ENCODE measurements at regions not wholly inside any gene's neighbourhood (a gene's known extent, or its start where the extent isn't known, plus 50 kb on each side); places are given as distances from the start of the nearest gene placed in this dataset.

DNA sequence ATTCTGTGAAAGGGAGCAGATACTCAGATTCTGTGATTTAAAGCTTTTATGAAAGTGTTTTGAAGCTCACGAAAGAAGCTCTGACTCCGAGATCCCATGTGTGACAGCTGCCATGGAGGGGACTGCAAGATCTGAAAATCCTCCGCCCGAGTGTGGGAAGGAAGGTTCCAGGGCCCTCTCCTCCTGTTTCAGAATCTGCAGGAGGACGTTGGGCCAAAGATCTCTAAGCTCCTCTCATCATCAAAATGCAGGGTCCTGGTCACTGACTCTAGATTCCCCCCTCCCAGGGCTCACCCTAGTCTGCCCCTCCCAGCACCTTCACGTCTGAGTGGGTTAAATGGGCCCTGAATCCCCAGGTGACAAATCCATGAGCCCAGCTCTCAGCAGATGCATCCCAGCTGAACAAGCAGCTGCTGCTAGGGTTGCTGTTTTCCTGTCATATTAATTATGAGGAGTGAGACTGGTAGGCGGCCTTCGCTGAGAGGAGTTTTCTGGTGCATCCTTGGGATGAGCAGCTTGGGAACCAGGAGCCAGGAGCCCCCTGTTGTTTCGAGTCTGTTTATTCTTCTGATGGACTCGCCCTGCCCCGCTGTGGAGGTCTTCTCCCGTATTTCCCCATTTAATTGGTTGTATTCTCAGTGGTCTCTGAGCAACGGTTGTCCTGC lies 402.0 kb downstream of the MATN1 start:
- Histone ChIP-seq H3K36me3 (no peaks in the 10 kb centered on the region), H3K4me3 (no peak overlapping the region), H3K27ac (replicated peaks in 1 of 4) (no peak overlapping the region), H3K4me1 (no peaks in the 10 kb centered on the region), H3K9me3 (peaks cover 0 to 4% (median 0%) of the 10 kb centered on the region in 4 donors), H3K27me3 (peaks cover 0 to 74% (median 4%) of the 10 kb centered on the region in 4 donors)
- intact Hi-C loops (cut with DNase I): no loop called here
- TF ChIP-seq EP300 (IDR thresholded peaks at IDR 0.05) (no peak), POLR2AphosphoS5 (IDR thresholded peaks at IDR 0.05) (no peak), POLR2A (IDR thresholded peaks at IDR 0.05; ENCODE audit: low read depth) (no peak)
- TF ChIP-seq, protein P1, sequence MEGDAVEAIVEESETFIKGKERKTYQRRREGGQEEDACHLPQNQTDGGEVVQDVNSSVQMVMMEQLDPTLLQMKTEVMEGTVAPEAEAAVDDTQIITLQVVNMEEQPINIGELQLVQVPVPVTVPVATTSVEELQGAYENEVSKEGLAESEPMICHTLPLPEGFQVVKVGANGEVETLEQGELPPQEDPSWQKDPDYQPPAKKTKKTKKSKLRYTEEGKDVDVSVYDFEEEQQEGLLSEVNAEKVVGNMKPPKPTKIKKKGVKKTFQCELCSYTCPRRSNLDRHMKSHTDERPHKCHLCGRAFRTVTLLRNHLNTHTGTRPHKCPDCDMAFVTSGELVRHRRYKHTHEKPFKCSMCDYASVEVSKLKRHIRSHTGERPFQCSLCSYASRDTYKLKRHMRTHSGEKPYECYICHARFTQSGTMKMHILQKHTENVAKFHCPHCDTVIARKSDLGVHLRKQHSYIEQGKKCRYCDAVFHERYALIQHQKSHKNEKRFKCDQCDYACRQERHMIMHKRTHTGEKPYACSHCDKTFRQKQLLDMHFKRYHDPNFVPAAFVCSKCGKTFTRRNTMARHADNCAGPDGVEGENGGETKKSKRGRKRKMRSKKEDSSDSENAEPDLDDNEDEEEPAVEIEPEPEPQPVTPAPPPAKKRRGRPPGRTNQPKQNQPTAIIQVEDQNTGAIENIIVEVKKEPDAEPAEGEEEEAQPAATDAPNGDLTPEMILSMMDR (IDR thresholded peaks at IDR 0.05): no peak
- DNase-seq (ENCODE audit: extremely low spot score): no peak
- 64% methylated on average over 13 of the region's 13 CpGs for WGBS

DNA sequence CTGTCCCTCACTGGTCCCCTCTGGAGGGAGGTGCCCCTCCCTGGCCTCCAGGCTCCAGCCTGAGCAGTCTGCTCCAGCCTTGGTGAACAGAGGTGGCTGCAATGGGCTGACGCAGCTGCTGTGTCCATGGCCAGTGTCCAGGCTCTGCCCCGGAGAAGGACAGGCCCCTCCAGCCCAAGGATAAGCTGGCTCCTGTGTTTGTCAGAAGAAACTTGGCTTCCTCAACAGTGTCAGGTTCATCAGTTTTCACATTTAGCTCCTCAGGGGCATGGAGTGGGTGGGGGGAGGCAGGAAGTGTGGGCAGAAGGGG lies 402.8 kb downstream of the MATN1 start:
- no peak for DNase-seq (ENCODE audit: extremely low spot score)
- TF ChIP-seq POLR2AphosphoS5 (IDR thresholded peaks at IDR 0.05) (no peak), POLR2A (IDR thresholded peaks at IDR 0.05; ENCODE audit: low read depth) (no peak), EP300 (IDR thresholded peaks at IDR 0.05) (no peak)
- TF ChIP-seq, protein P1 (IDR thresholded peaks at IDR 0.05): no peak
- Histone ChIP-seq H3K9me3 (peaks cover 0 to 12% (median 0%) of the 10 kb centered on the region in 4 donors), H3K27me3 (peaks cover 0 to 77% (median 4%) of the 10 kb centered on the region in 4 donors), H3K4me3 (no peak overlapping the region), H3K36me3 (no peaks in the 10 kb centered on the region), H3K27ac (replicated peaks in 1 of 4) (no peak overlapping the region), H3K4me1 (no peaks in the 10 kb centered on the region)
- WGBS: 20% methylated on average over 2 of the region's 2 CpGs
- intact Hi-C loops (cut with DNase I): no loop called here

DNA sequence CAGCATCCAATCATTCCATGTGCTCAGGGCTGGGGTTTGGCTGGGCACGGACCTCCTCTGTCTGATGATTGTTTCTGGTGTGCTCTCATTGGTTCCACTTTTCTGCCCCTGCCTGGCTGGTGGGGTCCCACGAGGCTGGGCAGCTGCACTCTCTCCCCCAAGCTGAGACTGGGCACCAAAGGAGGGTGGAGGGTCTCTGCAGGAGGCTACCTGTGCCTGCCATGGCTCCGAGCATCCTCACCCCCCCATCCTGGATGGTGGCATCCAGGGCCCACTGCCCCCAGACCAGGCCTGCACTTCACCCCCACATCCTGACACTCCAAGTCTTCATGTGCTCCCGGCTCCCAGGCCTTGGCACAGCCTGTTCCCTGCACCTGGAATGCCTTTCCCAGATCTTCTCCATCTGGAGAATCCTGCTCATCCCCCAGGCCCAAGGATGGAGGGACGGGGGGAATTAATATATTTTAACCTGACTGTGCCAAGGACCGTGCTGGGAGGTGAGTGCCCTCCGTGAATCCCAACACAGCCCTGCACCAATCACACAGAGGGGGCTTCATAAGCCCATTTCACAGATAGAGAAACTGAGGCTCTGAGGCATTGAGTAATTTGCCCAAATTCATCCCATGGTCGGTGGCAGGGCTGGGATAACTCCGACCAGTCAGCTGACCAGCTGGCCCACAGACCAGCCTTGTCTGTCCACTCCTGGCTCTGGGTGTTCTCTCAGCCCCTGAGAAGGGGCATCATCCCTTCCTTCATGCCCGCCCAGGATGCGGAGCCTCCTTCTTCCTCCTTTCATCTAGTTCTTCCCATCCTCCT lies 403.4 kb downstream of the MATN1 start:
- no peaks in the 10 kb centered on the region for H3K36me3 ChIP-seq
- H3K27ac ChIP-seq (replicated peaks in 1 of 4): no peak overlapping the region
- 72% methylated on average over 11 of the region's 11 CpGs for WGBS
- no peaks in the 10 kb centered on the region for H3K4me1 ChIP-seq
- TF ChIP-seq POLR2AphosphoS5 (IDR thresholded peaks at IDR 0.05) (no peak), POLR2A (IDR thresholded peaks at IDR 0.05; ENCODE audit: low read depth) (no peak), EP300 (IDR thresholded peaks at IDR 0.05) (no peak)
- TF ChIP-seq, protein P1 (IDR thresholded peaks at IDR 0.05): no peak
- no peak overlapping the region for H3K4me3 ChIP-seq
- no peak for DNase-seq (ENCODE audit: extremely low spot score)
- peaks cover 0 to 78% (median 4%) of the 10 kb centered on the region in 4 donors for H3K27me3 ChIP-seq
- intact Hi-C loops (cut with DNase I): no loop called here
- H3K9me3 ChIP-seq: peaks cover 0 to 12% (median 0%) of the 10 kb centered on the region in 4 donors

DNA sequence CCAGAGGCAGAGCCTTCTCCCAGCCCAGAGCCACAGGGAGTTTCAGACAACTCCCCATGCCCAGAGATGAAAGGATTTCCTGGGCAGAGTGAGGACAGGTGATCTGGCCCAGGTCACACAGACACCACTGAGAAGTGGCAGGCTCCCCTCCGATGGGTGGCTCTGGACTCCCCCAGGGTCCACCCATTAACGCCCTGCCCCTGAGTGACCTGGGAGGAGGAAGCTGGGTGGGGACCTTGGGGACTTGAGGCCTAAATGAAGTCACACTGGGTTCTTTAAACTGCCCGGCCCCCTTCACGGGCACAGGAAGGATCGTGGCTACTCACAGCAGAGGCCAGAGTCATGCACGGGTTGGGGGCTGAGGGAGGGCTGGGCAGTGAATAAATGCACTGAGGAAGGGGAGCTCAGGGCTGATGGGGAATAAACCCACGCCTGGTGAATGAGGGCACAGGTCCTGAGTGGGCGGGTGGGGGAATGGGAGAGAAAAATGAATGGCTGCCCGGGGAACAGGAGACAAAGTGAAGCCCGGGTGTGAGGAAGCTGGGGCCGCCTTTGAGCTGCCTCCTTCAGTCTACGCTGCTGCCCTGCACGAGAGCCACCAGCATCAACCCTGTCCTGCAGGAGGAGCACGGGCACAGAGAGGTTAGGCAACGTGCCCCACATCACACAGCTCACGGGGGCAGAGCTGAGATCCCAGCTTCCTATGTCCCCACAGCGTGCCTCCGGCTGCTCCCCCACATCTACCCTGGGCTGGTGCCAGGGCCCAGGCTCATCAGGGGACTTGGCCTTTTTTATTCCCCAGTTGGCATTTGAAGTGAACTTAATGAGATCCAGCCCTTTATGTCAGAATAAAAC lies 404.3 kb downstream of the MATN1 start:
- intact Hi-C loops (cut with DNase I): no loop called here
- DNase-seq (ENCODE audit: extremely low spot score): no peak
- WGBS: 74% methylated on average over 16 of the region's 18 CpGs
- Histone ChIP-seq H3K9me3 (peaks cover 0 to 12% (median 0%) of the 10 kb centered on the region in 4 donors), H3K4me3 (no peak overlapping the region), H3K27me3 (peaks cover 0 to 87% (median 4%) of the 10 kb centered on the region in 4 donors), H3K36me3 (no peaks in the 10 kb centered on the region), H3K27ac (replicated peaks in 1 of 4) (no peak overlapping the region), H3K4me1 (no peaks in the 10 kb centered on the region)
- TF ChIP-seq POLR2AphosphoS5 (IDR thresholded peaks at IDR 0.05): no peak
- no peak for TF ChIP-seq POLR2A (IDR thresholded peaks at IDR 0.05; ENCODE audit: low read depth)
- TF ChIP-seq, protein P1 (IDR thresholded peaks at IDR 0.05): no peak
- TF ChIP-seq EP300 (IDR thresholded peaks at IDR 0.05): no peak

All from esophagus muscularis mucosa (tissue), 4 donors.